IMR-90 (cell line): ENCODE measurements at regions not wholly inside any gene's neighbourhood (a gene's known extent, or its start where the extent isn't known, plus 50 kb on each side); places are given as distances from the start of the nearest gene placed in this dataset.

ENCODE experiments used
- ATAC-seq: fragments of 200-7000 bp; cut with Tn5 transposase; 2 replicates; pipeline ENCODE4 v1.9.1; 2020; ENCODE audit warnings: low read depth, mild to moderate bottlenecking, moderate library complexity
- BruUV-seq: library from RNA; stranded (reverse); fragments of 400-500 nt; replicated peaks from 2 replicates; lab custom pipeline; 2021; lab: Mats Ljungman, UMichigan
- CTCF ChIA-PET: fragments of 300-600 bp; formaldehyde crosslinking; extraction: SDS; loops from one replicate; lab custom pipeline; 2021; ENCODE audit warnings: antibody characterized with exemption; lab: Yijun Ruan, JAX
- POLR2A ChIA-PET: fragments of 300-600 bp; sonication (Branson Sonifier 250); formaldehyde crosslinking; loops from one replicate; lab custom pipeline; 2022; ENCODE audit warnings: antibody characterized with exemption; ENCODE audit not compliant: unreplicated experiment; lab: Charles Lee
- DNase-seq: peaks from one replicate; pipeline ENCODE4 v3.0.0; 2013
- H2AFZ ChIP-seq: replicated peaks from 2 replicates; pipeline ENCODE3; 2013; ENCODE audit warnings: low read length, mild to moderate bottlenecking; ENCODE audit not compliant: poor library complexity
- H2AK5ac ChIP-seq: 2 replicates; pipeline ENCODE4 v1.6.1; 2013; ENCODE audit warnings: low read depth, low read length, inconsistent platforms
- H2AK9ac ChIP-seq: replicated peaks from 2 replicates; pipeline ENCODE3; 2013; ENCODE audit warnings: mild to moderate bottlenecking, low read depth, low read length, moderate library complexity; ENCODE audit not compliant: poor library complexity
- H2BK120ac ChIP-seq: 2 replicates; pipeline ENCODE4 v1.6.1; 2013; ENCODE audit warnings: low read depth, low read length, inconsistent platforms
- H2BK15ac ChIP-seq: 3 replicates; pipeline ENCODE4 v1.6.1; 2013; ENCODE audit warnings: low read depth, low read length, inconsistent platforms
- H2BK20ac ChIP-seq: 2 replicates; pipeline ENCODE4 v1.6.1; 2013; ENCODE audit warnings: low read depth, mild to moderate bottlenecking, inconsistent platforms, low read length, moderate library complexity
- H2BK5ac ChIP-seq: 2 replicates; pipeline ENCODE4 v1.6.1; 2013; ENCODE audit warnings: mild to moderate bottlenecking, low read depth, low read length, inconsistent platforms; ENCODE audit not compliant: poor library complexity, severe bottlenecking
- H3K14ac ChIP-seq: replicated peaks from 2 replicates; pipeline ENCODE4 v1.6.1; 2013; ENCODE audit warnings: low read depth, low read length, inconsistent platforms
- H3K18ac ChIP-seq: 2 replicates; pipeline ENCODE4 v1.6.1; 2013; ENCODE audit warnings: low read depth, low read length, control low read depth
- H3K23ac ChIP-seq: 2 replicates; pipeline ENCODE4 v1.6.1; 2013; ENCODE audit warnings: low read depth, low read length, inconsistent platforms
- H3K27ac ChIP-seq: 2 replicates; pipeline ENCODE4 v1.5.1; 2013; ENCODE audit warnings: mild to moderate bottlenecking, control low read depth, low read length; ENCODE audit not compliant: insufficient read depth
- H3K27me3 ChIP-seq: 2 replicates; pipeline ENCODE4 v1.6.1; 2013; ENCODE audit warnings: low read length; ENCODE audit not compliant: control insufficient read depth, insufficient read depth
- H3K36me3 ChIP-seq: 2 replicates; pipeline ENCODE4 v1.6.1; 2013; ENCODE audit warnings: low read length, mixed read lengths; ENCODE audit not compliant: control insufficient read depth, insufficient read depth
- H3K4ac ChIP-seq: 2 replicates; pipeline ENCODE4 v1.6.1; 2013; ENCODE audit warnings: low read depth, low read length, inconsistent platforms
- H3K4me1 ChIP-seq: 2 replicates; pipeline ENCODE4 v1.6.1; 2013; ENCODE audit warnings: low read length, mixed read lengths; ENCODE audit not compliant: control insufficient read depth, insufficient read depth
- H3K4me2 ChIP-seq: 2 replicates; pipeline ENCODE4 v1.6.1; 2013; ENCODE audit warnings: low read depth, mild to moderate bottlenecking, control low read depth, low read length, moderate library complexity
- H3K4me3 ChIP-seq: 2 replicates; pipeline ENCODE4 v1.5.1; 2013; ENCODE audit warnings: low read depth, mild to moderate bottlenecking, control low read depth, low read length, moderate library complexity; ENCODE audit not compliant: insufficient read depth
- H3K56ac ChIP-seq: 2 replicates; pipeline ENCODE4 v1.6.1; 2013; ENCODE audit warnings: low read length, inconsistent platforms; ENCODE audit not compliant: insufficient read depth; ENCODE audit errors: extremely low read depth
- H3K79me1 ChIP-seq, 2 experiments: 2 replicates each; pipeline ENCODE4 v1.6.1; 2013; ENCODE audit warnings: low read length in 2 of 2, inconsistent platforms in 1 of 2, low read depth in 1 of 2
- H3K9ac ChIP-seq: 2 replicates; pipeline ENCODE4 v1.6.1; 2013; ENCODE audit warnings: low read depth, low read length, control low read depth
- H3K9me1 ChIP-seq: 2 replicates; pipeline ENCODE4 v1.6.1; 2013; ENCODE audit warnings: low read length, inconsistent platforms; ENCODE audit not compliant: insufficient read depth
- H3K9me3 ChIP-seq: 2 replicates; pipeline ENCODE4 v1.6.1; 2013; ENCODE audit warnings: low read length; ENCODE audit not compliant: control insufficient read depth, insufficient read depth
- H4K20me1 ChIP-seq: 2 replicates; pipeline ENCODE4 v1.6.1; 2013; ENCODE audit warnings: low read length, inconsistent platforms; ENCODE audit not compliant: insufficient read depth
- H4K5ac ChIP-seq: 2 replicates; pipeline ENCODE4 v1.6.1; 2013; ENCODE audit warnings: mild to moderate bottlenecking, low read depth, low read length, control low read depth
- H4K8ac ChIP-seq, 2 experiments: 2 replicates each; pipeline ENCODE4 v1.6.1; 2013; ENCODE audit warnings: low read depth in 2 of 2, low read length in 2 of 2, control low read depth in 1 of 2, inconsistent platforms in 1 of 2
- H4K91ac ChIP-seq: 2 replicates; pipeline ENCODE4 v1.6.1; 2013; ENCODE audit warnings: low read depth, low read length, inconsistent platforms; ENCODE audit not compliant: insufficient read depth
- CEBPB ChIP-seq: IDR thresholded peaks from 2 replicates; pipeline ENCODE4 v1.6.1; 2012; ENCODE audit warnings: low read depth, low read length, improper control_type of control experiment
- CHD1 ChIP-seq: IDR thresholded peaks from 2 replicates; pipeline ENCODE4 v1.6.1; 2012; ENCODE audit warnings: low read depth, low read length, improper control_type of control experiment
- FOS ChIP-seq: fragments of 150-350 bp; IDR thresholded peaks from 2 replicates; pipeline ENCODE4 v1.6.1; 2016; ENCODE audit warnings: low read depth, low read length
- MAFK ChIP-seq: IDR thresholded peaks from 2 replicates; pipeline ENCODE4 v1.6.1; 2012; ENCODE audit warnings: low read depth, low read length, improper control_type of control experiment
- MAZ ChIP-seq: IDR thresholded peaks from 2 replicates; pipeline ENCODE4 v1.6.1; 2012; ENCODE audit warnings: low read depth, mild to moderate bottlenecking, low read length, improper control_type of control experiment, moderate library complexity, borderline replicate concordance
- NFE2L2 ChIP-seq: fragments of 150-350 bp; IDR thresholded peaks from 2 replicates; pipeline ENCODE4 v1.6.1; 2016; ENCODE audit warnings: low read depth, mild to moderate bottlenecking, low read length
- POLR2A ChIP-seq: IDR thresholded peaks from 2 replicates; pipeline ENCODE4 v1.6.1; 2012; ENCODE audit warnings: mild to moderate bottlenecking, low read depth, low read length
- RAD21 ChIP-seq: IDR thresholded peaks from 2 replicates; pipeline ENCODE4 v1.6.1; 2012; ENCODE audit warnings: low read length, improper control_type of control experiment
- RCOR1 ChIP-seq: IDR thresholded peaks from 2 replicates; pipeline ENCODE4 v1.6.1; 2012; ENCODE audit warnings: mild to moderate bottlenecking, low read length, improper control_type of control experiment; ENCODE audit not compliant: insufficient replicate concordance
- USF2 ChIP-seq: fragments of 150-350 bp; IDR thresholded peaks from 2 replicates; pipeline ENCODE4 v1.6.1; 2017; ENCODE audit warnings: mild to moderate bottlenecking, antibody characterized with exemption, low read length, low read depth
- WGBS, 2 experiments: methylation state at CpG; one replicate each; pipeline versions ENCODE4 v1.1.5 to v1.1.7; 2013; ENCODE audit warnings: missing lambda C conversion rate in 2 of 2; ENCODE audit not compliant: insufficient read length in 1 of 2; ENCODE audit errors: extremely low coverage in 2 of 2; 5-methylcytosine and 5-hydroxymethylcytosine counted together
- dilution Hi-C: fragments of 300-500 bp; cut with HindIII; formaldehyde crosslinking; loops from one replicate; pipeline ENCODE4 v1.14.3; 2018; ENCODE audit warnings: low sequenced_read_pairs; ENCODE audit not compliant: unreplicated experiment
- in situ Hi-C: fragments of 300-500 bp; cut with MboI; formaldehyde crosslinking; loops from 3 replicates; pipeline ENCODE4 v1.14.3; 2019; ENCODE audit warnings: low sequenced_read_pairs, inconsistent platforms, mixed read lengths
- intact Hi-C: fragments of 100-400 bp; cut with micrococcal nuclease; formaldehyde crosslinking; loops from 2 replicates; pipeline ENCODE4 v1.10.0; 2022

DNA sequence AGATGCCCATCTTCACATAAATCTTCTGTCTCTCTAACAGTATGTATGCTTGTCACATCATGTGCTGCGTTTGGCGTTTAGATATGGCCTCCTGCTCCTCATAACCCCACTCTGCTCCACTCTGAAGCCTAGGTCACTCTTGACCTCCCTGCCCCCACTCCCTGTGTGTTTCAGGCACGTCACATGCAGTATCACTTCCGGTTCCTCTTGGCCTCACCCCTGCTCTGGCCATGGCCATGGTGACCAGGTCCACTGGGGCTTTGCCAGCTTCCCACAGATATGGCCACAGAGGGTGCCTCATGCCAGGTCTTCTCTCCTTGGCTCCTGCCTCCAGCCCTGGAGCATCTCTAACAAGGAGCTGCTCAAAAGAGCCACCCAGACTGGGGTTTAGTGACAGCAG, 160.0 kb downstream of the RNF152 start:
- Histone ChIP-seq H3K9me1 (peaks cover 6% of the 10 kb centered on the region; the same call in 1 of the 2 replicates), H3K9ac (no peak overlapping the region), H3K4me2 (no peak overlapping the region), H2BK15ac (peak overlapping the region; percentile 84; the same call in 2 of the 3 replicates), H3K27me3 (no peaks in the 10 kb centered on the region), H3K4ac (peak overlapping the region; percentile 60), H2AFZ (peak overlapping the region; percentile 40), H4K8ac (peak overlapping the region; percentile 3 to 73; a peak in 1 of 4 replicates), H3K79me1 (no peaks in the 10 kb centered on the region; a peak in 1 of 4 replicates), H4K5ac (peak overlapping the region; percentile 86), H3K23ac (0 out of 2 replicates have a peak overlapping the region, but pooled peaks have one; percentile 31), H2BK20ac (peak overlapping the region; percentile 61; the same call in 1 of the 2 replicates), H3K27ac (peak overlapping the region; percentile 28), H2BK5ac (peak overlapping the region; percentile 84), H2AK9ac (no peak overlapping the region), H4K20me1 (no peaks in the 10 kb centered on the region), H3K4me3 (no peak overlapping the region), H2BK120ac (peak overlapping the region; percentile 51), H3K14ac (peak overlapping the region; percentile 38), H3K9me3 (no peaks in the 10 kb centered on the region), H3K56ac (no peak overlapping the region), H3K4me1 (peaks cover 23% of the 10 kb centered on the region), H4K91ac (peak overlapping the region; percentile 38), H3K36me3 (no peaks in the 10 kb centered on the region), H2AK5ac (peak overlapping the region; percentile 94), H3K18ac (peak overlapping the region; percentile 97)
- WGBS, 2 experiments: 97% methylated on average over 3 of the region's 4 CpGs; no CpG with 5 or more reads in 1 of the 2 experiments
- in situ Hi-C loops: no loop called here
- DNase-seq (no peak), ATAC-seq (no peak)
- ChIA-PET CTCF (interaction anchor here (0.6 kb wide), 1 partner anchor 540 kb away, joined by 3 read pairs; no protein-coding TSS in a partner anchor), POLR2A (no interaction called here)
- dilution Hi-C loops: no loop called here
- intact Hi-C loops: loop anchor here (10.0 kb wide), 1 partner anchor 1778 kb away; no protein-coding TSS in a partner anchor
- no TSS peak for BruUV-seq
- TF ChIP-seq FOS (no peak), RAD21 (no peak), CHD1 (no peak), USF2 (no peak), RCOR1 (no peak), NFE2L2 (no peak), MAZ (no peak), CEBPB (no peak), POLR2A (no peak), MAFK (no peak)
